Activated CD4-positive, alpha-beta memory T cell treated with anti-CD3 and anti-CD28 coated beads, Interleukin-2, amount 10 ng/mL, durations not matched to agents 7 days and 5 days (primary cell): ENCODE measurements at regions not wholly inside any gene's neighbourhood (a gene's known extent, or its start where the extent isn't known, plus 50 kb on each side); places are given as distances from the start of the nearest gene placed in this dataset.

ENCODE experiments used
- CTCF ChIA-PET: fragments of 350-600 bp; sonication (Branson Sonifier 250); formaldehyde crosslinking; loops from one replicate; lab custom pipeline; 2021; ENCODE audit warnings: antibody characterized with exemption, inconsistent platforms; lab: Charles Lee
- POLR2A ChIA-PET: fragments of 350-600 bp; sonication (Branson Sonifier 250); formaldehyde crosslinking; loops from one replicate; lab custom pipeline; 2021; ENCODE audit warnings: antibody characterized with exemption; lab: Charles Lee
- DNase-seq: peaks from one replicate; pipeline ENCODE4 v3.0.0-alpha.2; 2020
- H3K27ac Mint-ChIP-seq: one replicate; pipeline ENCODE4 v1.8.0; 2021; ENCODE audit warnings: mild to moderate bottlenecking, mixed read lengths
- H3K27me3 Mint-ChIP-seq: one replicate; pipeline ENCODE4 v1.8.0; 2021; ENCODE audit warnings: mixed read lengths
- H3K36me3 Mint-ChIP-seq: one replicate; pipeline ENCODE4 v1.8.0; 2021; ENCODE audit warnings: low read depth, mixed read lengths
- H3K4me1 Mint-ChIP-seq: one replicate; pipeline ENCODE4 v1.8.0; 2021; ENCODE audit warnings: mixed read lengths
- H3K4me3 Mint-ChIP-seq: one replicate; pipeline ENCODE4 v1.8.0; 2021; ENCODE audit warnings: mild to moderate bottlenecking, mixed read lengths
- H3K9me3 Mint-ChIP-seq: one replicate; pipeline ENCODE4 v1.8.0; 2021; ENCODE audit warnings: mixed read lengths

GRCh38 chr17:71334048-71334751, 786.6 kb upstream of the SOX9 start:
- CTCF ChIA-PET, result no interaction called here
- H3K9me3 Mint-ChIP-seq, result no peaks in the 10 kb centered on the region

GRCh38 chr17:71335212-71335611, 785.6 kb upstream of the SOX9 start:
- no peak for DNase-seq
- Mint-ChIP-seq H3K4me1 (no peaks in the 10 kb centered on the region), H3K4me3 (no peak overlapping the region)

More at GRCh38 chr17:71334048-71334751, 786.6 kb upstream of the SOX9 start:
- POLR2A ChIA-PET, result no interaction called here
- DNase-seq, result no peak
- Mint-ChIP-seq H3K36me3 (no peaks in the 10 kb centered on the region), H3K4me3 (no peak overlapping the region), H3K27me3 (no peaks in the 10 kb centered on the region), H3K4me1 (no peaks in the 10 kb centered on the region), H3K27ac (no peak overlapping the region)

GRCh38 chr17:71337938-71338337, 782.9 kb upstream of the SOX9 start:
- Mint-ChIP-seq H3K4me1 (no peaks in the 10 kb centered on the region), H3K27ac (no peak overlapping the region), H3K4me3 (no peak overlapping the region), H3K27me3 (no peaks in the 10 kb centered on the region), H3K9me3 (peaks cover 3% of the 10 kb centered on the region), H3K36me3 (no peaks in the 10 kb centered on the region)
- CTCF ChIA-PET, result no interaction called here
- no peak for DNase-seq
- POLR2A ChIA-PET, result no interaction called here

More at GRCh38 chr17:71335212-71335611, 785.6 kb upstream of the SOX9 start:
- H3K9me3 Mint-ChIP-seq, result no peaks in the 10 kb centered on the region
- POLR2A ChIA-PET, result no interaction called here
- CTCF ChIA-PET, result no interaction called here
- no peaks in the 10 kb centered on the region for H3K27me3 Mint-ChIP-seq
- no peak overlapping the region for H3K27ac Mint-ChIP-seq
- H3K36me3 Mint-ChIP-seq, result no peaks in the 10 kb centered on the region

- Mint-ChIP-seq H3K27ac (no peak overlapping the region), H3K4me3 (no peak overlapping the region), H3K4me1 (no peaks in the 10 kb centered on the region), H3K36me3 (no peaks in the 10 kb centered on the region), H3K9me3 (peaks cover 3% of the 10 kb centered on the region), H3K27me3 (no peaks in the 10 kb centered on the region)
- no peak for DNase-seq
- POLR2A ChIA-PET, result no interaction called here
- CTCF ChIA-PET, result no interaction called here
These were observed 782.4 kb upstream of the SOX9 start for GRCh38 chr17:71338396-71338795.

- H3K27ac Mint-ChIP-seq, result no peak overlapping the region
- no peak overlapping the region for H3K4me3 Mint-ChIP-seq
- H3K36me3 Mint-ChIP-seq, result no peaks in the 10 kb centered on the region
- peaks cover 3% of the 10 kb centered on the region for H3K9me3 Mint-ChIP-seq
- no peaks in the 10 kb centered on the region for H3K27me3 Mint-ChIP-seq
- no peaks in the 10 kb centered on the region for H3K4me1 Mint-ChIP-seq
- DNase-seq, result no peak
- ChIA-PET CTCF (no interaction called here), POLR2A (no interaction called here)
These were observed 781.6 kb upstream of the SOX9 start for GRCh38 chr17:71339206-71339605.

GRCh38 chr17:71342737-71343136, 778.1 kb upstream of the SOX9 start:
- H3K4me3 Mint-ChIP-seq, result no peak overlapping the region
- POLR2A ChIA-PET, result no interaction called here
- H3K9me3 Mint-ChIP-seq, result peaks cover 9% of the 10 kb centered on the region
- CTCF ChIA-PET, result no interaction called here
- no peak overlapping the region for H3K27ac Mint-ChIP-seq
- H3K4me1 Mint-ChIP-seq, result no peaks in the 10 kb centered on the region
- no peaks in the 10 kb centered on the region for H3K36me3 Mint-ChIP-seq
- DNase-seq, result no peak
- H3K27me3 Mint-ChIP-seq, result no peaks in the 10 kb centered on the region

GRCh38 chr17:71349908-71350600, 770.8 kb upstream of the SOX9 start:
- POLR2A ChIA-PET, result no interaction called here

GRCh38 chr17:71360301-71360700, 760.5 kb upstream of the SOX9 start:
- Mint-ChIP-seq H3K4me3 (no peak overlapping the region), H3K9me3 (peaks cover 31% of the 10 kb centered on the region), H3K27ac (no peak overlapping the region), H3K4me1 (no peaks in the 10 kb centered on the region), H3K27me3 (no peaks in the 10 kb centered on the region), H3K36me3 (no peaks in the 10 kb centered on the region)
- DNase-seq, result no peak
- ChIA-PET POLR2A (no interaction called here), CTCF (no interaction called here)

More at GRCh38 chr17:71349908-71350600, 770.8 kb upstream of the SOX9 start:
- Mint-ChIP-seq H3K27me3 (no peaks in the 10 kb centered on the region), H3K36me3 (no peaks in the 10 kb centered on the region), H3K9me3 (peaks cover 13% of the 10 kb centered on the region), H3K27ac (no peak overlapping the region), H3K4me3 (no peak overlapping the region), H3K4me1 (no peaks in the 10 kb centered on the region)
- DNase-seq, result no peak
- CTCF ChIA-PET, result no interaction called here

- Mint-ChIP-seq H3K36me3 (no peaks in the 10 kb centered on the region), H3K27me3 (no peaks in the 10 kb centered on the region), H3K4me3 (no peak overlapping the region), H3K9me3 (peaks cover 31% of the 10 kb centered on the region), H3K27ac (no peak overlapping the region), H3K4me1 (no peaks in the 10 kb centered on the region)
- DNase-seq, result no peak
- ChIA-PET CTCF (no interaction called here), POLR2A (no interaction called here)
These were observed 759.0 kb upstream of the SOX9 start for GRCh38 chr17:71361656-71362450.

GRCh38 chr17:71363661-71364060, 757.2 kb upstream of the SOX9 start:
- Mint-ChIP-seq H3K9me3 (peaks cover 24% of the 10 kb centered on the region), H3K27ac (no peak overlapping the region), H3K36me3 (no peaks in the 10 kb centered on the region), H3K4me3 (no peak overlapping the region), H3K27me3 (no peaks in the 10 kb centered on the region), H3K4me1 (no peaks in the 10 kb centered on the region)
- POLR2A ChIA-PET, result no interaction called here
- DNase-seq, result no peak
- CTCF ChIA-PET, result no interaction called here

- no peak for DNase-seq
- H3K9me3 Mint-ChIP-seq, result peaks cover 2% of the 10 kb centered on the region
- no peaks in the 10 kb centered on the region for H3K4me1 Mint-ChIP-seq
- H3K36me3 Mint-ChIP-seq, result no peaks in the 10 kb centered on the region
- H3K27me3 Mint-ChIP-seq, result no peaks in the 10 kb centered on the region
- H3K27ac Mint-ChIP-seq, result no peak overlapping the region
- CTCF ChIA-PET, result no interaction called here
- POLR2A ChIA-PET, result no interaction called here
- no peak overlapping the region for H3K4me3 Mint-ChIP-seq
These were observed 749.0 kb upstream of the SOX9 start for GRCh38 chr17:71371809-71372208.

GRCh38 chr17:71375948-71376347, 744.9 kb upstream of the SOX9 start:
- no peaks in the 10 kb centered on the region for H3K27me3 Mint-ChIP-seq
- no peak for DNase-seq
- no peak overlapping the region for H3K4me3 Mint-ChIP-seq
- H3K36me3 Mint-ChIP-seq, result no peaks in the 10 kb centered on the region
- CTCF ChIA-PET, result no interaction called here
- H3K27ac Mint-ChIP-seq, result no peak overlapping the region
- POLR2A ChIA-PET, result no interaction called here
- no peaks in the 10 kb centered on the region for H3K4me1 Mint-ChIP-seq
- H3K9me3 Mint-ChIP-seq, result peaks cover 5% of the 10 kb centered on the region

- no peak overlapping the region for H3K4me3 Mint-ChIP-seq
- ChIA-PET POLR2A (no interaction called here), CTCF (no interaction called here)
- H3K9me3 Mint-ChIP-seq, result peaks cover 5% of the 10 kb centered on the region
- H3K4me1 Mint-ChIP-seq, result no peaks in the 10 kb centered on the region
- DNase-seq, result no peak
- no peaks in the 10 kb centered on the region for H3K36me3 Mint-ChIP-seq
- H3K27me3 Mint-ChIP-seq, result no peaks in the 10 kb centered on the region
- H3K27ac Mint-ChIP-seq, result no peak overlapping the region
These were observed 743.9 kb upstream of the SOX9 start for GRCh38 chr17:71376933-71377332.
